ENCODE measurements at regions not wholly inside any gene's neighbourhood (a gene's known extent, or its start where the extent isn't known, plus 50 kb on each side); places are given as distances from the start of the nearest gene placed in this dataset.

- CTCF ChIA-PET = no interaction called here
- no peak for ATAC-seq
These were observed 140.6 kb upstream of the HSF2 start for GRCh38 chr6:122258839-122259238.

GRCh38 chr6:122264557-122264956 is 134.9 kb upstream of the HSF2 start:
- CTCF ChIA-PET = no interaction called here
- no peak for ATAC-seq
- no TSS peak for BruUV-seq (replicated peaks)

More at GRCh38 chr6:122258839-122259238, 140.6 kb upstream of the HSF2 start:
- H3K27me3 ChIP-seq (ENCODE audit: control insufficient read depth, insufficient read depth, low read length) = no peaks in the 10 kb centered on the region
- no TSS peak for BruUV-seq (replicated peaks)
- in situ Hi-C loops (cut with HindIII; ENCODE audit: low pct_unique_long_range_greater_than_20kb, low sequenced_read_pairs) = no loop called here
- no peaks in the 10 kb centered on the region for H3K4me1 ChIP-seq (ENCODE audit: control insufficient read depth, insufficient read depth, low read length)
- H3K27ac ChIP-seq (ENCODE audit: low read length) = no peak overlapping the region
- intact Hi-C loops (cut with micrococcal nuclease; ENCODE audit: unreplicated experiment) = no loop called here
- H3K4me3 ChIP-seq (ENCODE audit: low read depth in 2 of 2, low read length in 2 of 2) = no peak overlapping the region
- POLR2A ChIA-PET = no interaction called here
- H3K9me3 ChIP-seq (ENCODE audit: control insufficient read depth, insufficient read depth, low read depth, low read length) = peaks cover 4% of the 10 kb centered on the region; the same call in 1 of the 2 replicates
- no peak for DNase-seq (ENCODE audit: low read depth, low spot score)
- H3K36me3 ChIP-seq (ENCODE audit: control insufficient read depth, insufficient read depth, low read length) = no peaks in the 10 kb centered on the region
- no peak for TF ChIP-seq SIN3A (IDR thresholded peaks at IDR 0.05; ENCODE audit: borderline replicate concordance, insufficient read depth, low read depth, low read length)
- TF ChIP-seq TCF7L2 (IDR thresholded peaks at IDR 0.05; ENCODE audit: low read depth, low read length) = no peak
- TF ChIP-seq CTCF (IDR thresholded peaks at IDR 0.05) = no peak
- no peak for TF ChIP-seq REST (IDR thresholded peaks at IDR 0.05; ENCODE audit: insufficient read depth in 1 of 2, low read depth in 2 of 2, low read length in 1 of 2)
- TF ChIP-seq POLR2AphosphoS5 (IDR thresholded peaks at IDR 0.05; ENCODE audit: low read depth, low read length) = no peak

More at GRCh38 chr6:122264557-122264956, 134.9 kb upstream of the HSF2 start:
- H3K27ac ChIP-seq (ENCODE audit: low read length) = no peak overlapping the region
- POLR2A ChIA-PET = no interaction called here
- TF ChIP-seq CTCF (IDR thresholded peaks at IDR 0.05) (no peak), POLR2AphosphoS5 (IDR thresholded peaks at IDR 0.05; ENCODE audit: low read depth, low read length) (no peak), REST (IDR thresholded peaks at IDR 0.05; ENCODE audit: insufficient read depth in 1 of 2, low read depth in 2 of 2, low read length in 1 of 2) (no peak), SIN3A (IDR thresholded peaks at IDR 0.05; ENCODE audit: borderline replicate concordance, insufficient read depth, low read depth, low read length) (no peak), TCF7L2 (IDR thresholded peaks at IDR 0.05; ENCODE audit: low read depth, low read length) (no peak)
- H3K27me3 ChIP-seq (ENCODE audit: control insufficient read depth, insufficient read depth, low read length) = no peaks in the 10 kb centered on the region
- no peak for DNase-seq (ENCODE audit: low read depth, low spot score)
- H3K4me3 ChIP-seq (ENCODE audit: low read depth in 2 of 2, low read length in 2 of 2) = no peak overlapping the region
- H3K4me1 ChIP-seq (ENCODE audit: control insufficient read depth, insufficient read depth, low read length) = no peaks in the 10 kb centered on the region
- in situ Hi-C loops (cut with HindIII; ENCODE audit: low pct_unique_long_range_greater_than_20kb, low sequenced_read_pairs) = no loop called here
- no peaks in the 10 kb centered on the region for H3K36me3 ChIP-seq (ENCODE audit: control insufficient read depth, insufficient read depth, low read length)
- peaks cover 6% of the 10 kb centered on the region; the same call in 1 of the 2 replicates for H3K9me3 ChIP-seq (ENCODE audit: control insufficient read depth, insufficient read depth, low read depth, low read length)
- intact Hi-C loops (cut with micrococcal nuclease; ENCODE audit: unreplicated experiment) = no loop called here

All from Panc1 (cell line).